PC-3 (cell line): ENCODE measurements at regions not wholly inside any gene's neighbourhood (a gene's known extent, or its start where the extent isn't known, plus 50 kb on each side); places are given as distances from the start of the nearest gene placed in this dataset.

Experiments used
- ATAC-seq: fragments of 200-7000 bp; cut with Tn5 transposase; 2 replicates; pipeline ENCODE4 v1.9.1; 2020; ENCODE audit warnings: mild to moderate bottlenecking, moderate library complexity
- BruUV-seq: library from RNA; stranded (reverse); fragments of 400-500 nt; replicated peaks from 2 replicates; lab custom pipeline; 2021; lab: Mats Ljungman, UMichigan
- CTCF ChIA-PET: fragments of 300-600 bp; sonication (Branson Sonifier 250); formaldehyde crosslinking; loops from one replicate; lab custom pipeline; 2022; ENCODE audit warnings: antibody characterized with exemption; lab: Charles Lee
- POLR2A ChIA-PET: fragments of 300-600 bp; sonication (Branson Sonifier 250); formaldehyde crosslinking; loops from one replicate; lab custom pipeline; 2022; ENCODE audit warnings: antibody characterized with exemption; ENCODE audit not compliant: unreplicated experiment; lab: Charles Lee
- DNase-seq: peaks from one replicate; pipeline ENCODE4 v3.0.0-alpha.2; 2015
- H2AFZ ChIP-seq: fragments of 300-600 bp; sonication (generic); 2 replicates; pipeline ENCODE4 v1.6.0; 2016; ENCODE audit warnings: antibody characterized with exemption, low read length
- H3F3A ChIP-seq: fragments of 300-600 bp; sonication (generic); one replicate; pipeline ENCODE4 v1.6.0; 2017; ENCODE audit warnings: antibody characterized with exemption, low read length, control low read depth, mild to moderate bottlenecking; ENCODE audit not compliant: unreplicated experiment
- H3K27ac ChIP-seq: fragments of 300-600 bp; sonication (generic); 2 replicates; pipeline ENCODE4 v1.5.1; 2016; ENCODE audit warnings: mild to moderate bottlenecking, low read length
- H3K27me3 ChIP-seq: fragments of 300-600 bp; sonication (generic); 2 replicates; pipeline ENCODE4 v1.6.1; 2016; ENCODE audit warnings: low read length, mixed read lengths
- H3K36me3 ChIP-seq: fragments of 300-600 bp; sonication (generic); 2 replicates; pipeline ENCODE4 v1.6.1; 2016; ENCODE audit warnings: low read depth, mixed run types, low read length, mixed read lengths
- H3K4me1 ChIP-seq: fragments of 300-600 bp; sonication (generic); 2 replicates; pipeline ENCODE4 v1.5.1; 2016; ENCODE audit warnings: low read length; ENCODE audit not compliant: insufficient read depth
- H3K4me2 ChIP-seq: fragments of 300-600 bp; sonication (generic); 2 replicates; pipeline ENCODE4 v1.6.0; 2016; ENCODE audit warnings: low read length
- H3K4me3 ChIP-seq: fragments of 300-600 bp; sonication (generic); 2 replicates; pipeline ENCODE4 v1.5.1; 2016; ENCODE audit warnings: mild to moderate bottlenecking, low read length, mixed read lengths
- H3K79me2 ChIP-seq: fragments of 300-600 bp; sonication (generic); 2 replicates; pipeline ENCODE4 v1.6.1; 2017; ENCODE audit warnings: low read length, mixed read lengths
- H3K9ac ChIP-seq: fragments of 300-600 bp; sonication (generic); 2 replicates; pipeline ENCODE4 v1.6.0; 2016; ENCODE audit warnings: mild to moderate bottlenecking, low read length
- H3K9me2 ChIP-seq: fragments of 300-600 bp; sonication (generic); replicated peaks from 2 replicates; pipeline ENCODE4 v1.6.1; 2016; ENCODE audit warnings: mixed run types, low read length, mixed read lengths
- H3K9me3 ChIP-seq: fragments of 300-600 bp; sonication (generic); 2 replicates; pipeline ENCODE4 v1.6.1; 2016; ENCODE audit warnings: low read length, mixed read lengths
- H4K20me1 ChIP-seq: fragments of 300-600 bp; sonication (generic); 2 replicates; pipeline ENCODE4 v1.6.1; 2016; ENCODE audit warnings: low read length, mixed read lengths
- CTCF ChIP-seq: fragments of 300-600 bp; sonication (generic); conservative IDR thresholded peaks from 2 replicates; pipeline ENCODE4 v1.5.1; 2017; ENCODE audit warnings: antibody characterized with exemption, low read depth, mild to moderate bottlenecking, low read length
- EZH2 ChIP-seq: fragments of 300-600 bp; sonication (generic); IDR thresholded peaks from one replicate; pipeline ENCODE4 v1.6.1; 2017; ENCODE audit warnings: antibody characterized with exemption, mild to moderate bottlenecking, low read length; ENCODE audit not compliant: unreplicated experiment
- EZH2phosphoT487 ChIP-seq: fragments of 300-600 bp; sonication (generic); IDR thresholded peaks from 2 replicates; pipeline ENCODE4 v1.6.1; 2018; ENCODE audit warnings: mild to moderate bottlenecking, antibody characterized with exemption, low read length, borderline replicate concordance
- intact Hi-C: fragments of 100-400 bp; cut with micrococcal nuclease; formaldehyde crosslinking; loops from 2 replicates; pipeline ENCODE4 v1.9.0; 2023

GRCh38 chr4:62683799-62684566 is 1483.9 kb downstream of the ADGRL3 start:
- POLR2A ChIA-PET = no interaction called here
- intact Hi-C loops = no loop called here

GRCh38 chr4:62676962-62677361 is 1476.8 kb downstream of the ADGRL3 start:
- ATAC-seq (no peak), DNase-seq (peak; percentile 57)
- Histone ChIP-seq H3K9me2 (no peaks in the 10 kb centered on the region), H3F3A (no peaks in the 10 kb centered on the region), H3K27ac (no peak overlapping the region), H3K4me3 (no peak overlapping the region), H3K4me1 (no peaks in the 10 kb centered on the region), H3K79me2 (no peaks in the 10 kb centered on the region), H3K9me3 (no peaks in the 10 kb centered on the region; the same call in 1 of the 2 replicates), H2AFZ (no peak overlapping the region), H3K9ac (no peak overlapping the region), H4K20me1 (no peaks in the 10 kb centered on the region), H3K27me3 (no peaks in the 10 kb centered on the region), H3K4me2 (no peak overlapping the region), H3K36me3 (no peaks in the 10 kb centered on the region)
- ChIA-PET POLR2A (no interaction called here), CTCF (no interaction called here)
- no TSS peak for BruUV-seq
- intact Hi-C loops = no loop called here
- no peak for TF ChIP-seq CTCF
- TF ChIP-seq EZH2 = no peak
- no peak for TF ChIP-seq EZH2phosphoT487

More at GRCh38 chr4:62683799-62684566, 1483.9 kb downstream of the ADGRL3 start:
- no TSS peak for BruUV-seq
- no peaks in the 10 kb centered on the region for H3K36me3 ChIP-seq
- no peaks in the 10 kb centered on the region for H3K4me1 ChIP-seq
- no peaks in the 10 kb centered on the region for H3K9me3 ChIP-seq
- H3K4me2 ChIP-seq = no peak overlapping the region
- H3K27ac ChIP-seq = no peak overlapping the region
- no peak overlapping the region for H3K9ac ChIP-seq
- H2AFZ ChIP-seq = no peak overlapping the region
- TF ChIP-seq CTCF = no peak
- no peak for TF ChIP-seq EZH2
- TF ChIP-seq EZH2phosphoT487 = no peak
- CTCF ChIA-PET = no interaction called here
- H3K4me3 ChIP-seq = no peak overlapping the region
- no peaks in the 10 kb centered on the region for H3K27me3 ChIP-seq
- H4K20me1 ChIP-seq = no peaks in the 10 kb centered on the region
- H3F3A ChIP-seq = no peaks in the 10 kb centered on the region
- no peaks in the 10 kb centered on the region for H3K9me2 ChIP-seq
- DNase-seq (no peak), ATAC-seq (no peak)
- no peaks in the 10 kb centered on the region for H3K79me2 ChIP-seq

- no peak overlapping the region for H3K4me2 ChIP-seq
- H3K36me3 ChIP-seq = no peaks in the 10 kb centered on the region
- H3K4me3 ChIP-seq = no peak overlapping the region
- H3K27me3 ChIP-seq = no peaks in the 10 kb centered on the region
- no peak for DNase-seq
- no peak overlapping the region for H3K9ac ChIP-seq
- H3K79me2 ChIP-seq = no peaks in the 10 kb centered on the region
- H3K27ac ChIP-seq = no peak overlapping the region
- TF ChIP-seq EZH2 (no peak), EZH2phosphoT487 (no peak), CTCF (no peak)
- H3F3A ChIP-seq = no peaks in the 10 kb centered on the region
- no peaks in the 10 kb centered on the region for H4K20me1 ChIP-seq
- no peak for ATAC-seq
- BruUV-seq = no TSS peak
- peak overlapping the region; percentile 24; the same call in 1 of the 2 replicates for H2AFZ ChIP-seq
- no peaks in the 10 kb centered on the region for H3K9me2 ChIP-seq
- CTCF ChIA-PET = no interaction called here
- H3K9me3 ChIP-seq = no peaks in the 10 kb centered on the region
- POLR2A ChIA-PET = no interaction called here
- intact Hi-C loops = no loop called here
- no peaks in the 10 kb centered on the region for H3K4me1 ChIP-seq
Observed at GRCh38 chr4:62670514-62670913, 1470.4 kb downstream of the ADGRL3 start.
